Prostate gland (tissue), 2 donors: ENCODE measurements at regions not wholly inside any gene's neighbourhood (a gene's known extent, or its start where the extent isn't known, plus 50 kb on each side); places are given as distances from the start of the nearest gene placed in this dataset.

Experiments used
- DNase-seq: peaks from one replicate; pipeline ENCODE4 v3.0.0-alpha.2; 2019; ENCODE audit warnings: low spot score
- H3K27ac ChIP-seq, 2 donors: fragments of 200-600 bp; sonication (generic); 2 replicates each; pipeline ENCODE4 v1.5.1; 2017 to 2019
- H3K27me3 ChIP-seq: fragments of 200-600 bp; sonication (generic); replicated peaks from 2 replicates; pipeline ENCODE4 v1.5.1; 2019; ENCODE audit not compliant: insufficient read depth
- H3K36me3 ChIP-seq, 2 donors: fragments of 200-600 bp; sonication (generic); 1 replicate in 1 of 2; 2 replicates in 1 of 2; pipeline versions ENCODE4 v1.5.1 to v1.8.1; 2017 to 2019
- H3K4me1 ChIP-seq: fragments of 200-600 bp; sonication (generic); replicated peaks from 2 replicates; pipeline ENCODE4 v1.5.1; 2019
- H3K4me3 ChIP-seq, 2 donors: fragments of 200-600 bp; sonication (generic); 2 replicates each; pipeline ENCODE4 v1.5.1; 2017 to 2019
- H3K9me3 ChIP-seq: fragments of 200-600 bp; sonication (generic); 2 replicates; pipeline ENCODE4 v1.5.1; 2017
- POLR2A ChIP-seq: fragments of 450-650 bp; IDR thresholded peaks from one replicate; pipeline ENCODE4 v1.6.1; 2016; ENCODE audit warnings: antibody characterized with exemption, mild to moderate bottlenecking
- POLR2AphosphoS5 ChIP-seq: sonication (generic); formaldehyde crosslinking; IDR thresholded peaks from one replicate; pipeline ENCODE4 v1.6.1; 2017; ENCODE audit warnings: antibody characterized with exemption
- WGBS: methylation state at CpG from one replicate; pipeline ENCODE4 v1.1.5; 2018; 5-methylcytosine and 5-hydroxymethylcytosine counted together
- intact Hi-C: fragments of 100-400 bp; cut with DNase I; formaldehyde crosslinking; loops from one replicate; pipeline ENCODE4 v1.14.2; 2022
- TF ChIP-seq, protein P1 (sequence below), 4 experiments: fragments of 200-600 bp in 2 of 4; fragments of 450-650 bp in 2 of 4; sonication (generic) in 2 of 4; IDR thresholded peaks; 1 replicate in 3 of 4; 2 replicates in 1 of 4; pipeline ENCODE4 v1.5.1; 2016 to 2019; ENCODE audit warnings: antibody characterized with exemption in 4 of 4, mild to moderate bottlenecking in 2 of 4, moderate library complexity in 2 of 4

DNA sequence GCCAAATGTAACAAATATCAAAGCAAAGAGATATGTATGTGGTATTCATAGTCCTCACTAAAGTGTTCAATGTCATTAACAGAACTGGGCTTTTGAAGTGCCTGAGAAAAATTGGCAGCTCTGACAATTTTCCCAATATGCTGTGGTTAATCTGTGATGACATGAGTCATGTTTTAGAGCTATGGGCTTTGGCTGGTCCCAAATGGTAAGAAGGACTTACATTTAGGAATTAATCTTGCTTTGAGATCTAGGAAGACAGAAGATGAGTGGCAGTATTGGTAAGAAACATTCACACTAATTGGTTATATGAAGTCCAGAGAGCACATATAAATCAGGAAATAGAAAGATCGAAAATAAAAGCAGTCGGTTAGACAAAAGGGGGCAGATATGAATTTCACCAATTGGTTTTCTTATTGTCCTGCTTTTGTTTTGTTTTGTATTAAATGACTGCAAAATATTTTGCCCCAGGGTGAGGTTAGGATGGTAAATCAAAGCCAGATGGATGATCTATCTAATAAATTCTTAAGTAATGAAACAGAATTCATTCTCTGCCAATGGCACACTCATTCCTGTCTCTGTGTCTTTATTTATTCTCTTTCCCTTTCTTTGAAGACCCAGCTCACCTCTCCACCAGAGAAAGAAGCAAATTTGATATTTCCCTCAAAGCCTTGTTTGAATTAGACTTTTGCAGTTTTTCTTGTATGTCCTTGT lies 993.1 kb downstream of the RPA4 start:
- Histone ChIP-seq H3K36me3 (no peaks in the 10 kb centered on the region), H3K4me1 (no peaks in the 10 kb centered on the region), H3K27ac (no peak overlapping the region), H3K9me3 (no peaks in the 10 kb centered on the region), H3K4me3 (no peak overlapping the region), H3K27me3 (no peaks in the 10 kb centered on the region)
- 60% methylated on average over 2 of the region's 2 CpGs for WGBS
- intact Hi-C loops = no loop called here
- TF ChIP-seq, protein P1, sequence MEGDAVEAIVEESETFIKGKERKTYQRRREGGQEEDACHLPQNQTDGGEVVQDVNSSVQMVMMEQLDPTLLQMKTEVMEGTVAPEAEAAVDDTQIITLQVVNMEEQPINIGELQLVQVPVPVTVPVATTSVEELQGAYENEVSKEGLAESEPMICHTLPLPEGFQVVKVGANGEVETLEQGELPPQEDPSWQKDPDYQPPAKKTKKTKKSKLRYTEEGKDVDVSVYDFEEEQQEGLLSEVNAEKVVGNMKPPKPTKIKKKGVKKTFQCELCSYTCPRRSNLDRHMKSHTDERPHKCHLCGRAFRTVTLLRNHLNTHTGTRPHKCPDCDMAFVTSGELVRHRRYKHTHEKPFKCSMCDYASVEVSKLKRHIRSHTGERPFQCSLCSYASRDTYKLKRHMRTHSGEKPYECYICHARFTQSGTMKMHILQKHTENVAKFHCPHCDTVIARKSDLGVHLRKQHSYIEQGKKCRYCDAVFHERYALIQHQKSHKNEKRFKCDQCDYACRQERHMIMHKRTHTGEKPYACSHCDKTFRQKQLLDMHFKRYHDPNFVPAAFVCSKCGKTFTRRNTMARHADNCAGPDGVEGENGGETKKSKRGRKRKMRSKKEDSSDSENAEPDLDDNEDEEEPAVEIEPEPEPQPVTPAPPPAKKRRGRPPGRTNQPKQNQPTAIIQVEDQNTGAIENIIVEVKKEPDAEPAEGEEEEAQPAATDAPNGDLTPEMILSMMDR (IDR thresholded peaks at IDR 0.05) = no peak
- TF ChIP-seq POLR2AphosphoS5 (no peak), POLR2A (no peak)
- DNase-seq = no peak

- Histone ChIP-seq H3K4me1 (no peaks in the 10 kb centered on the region), H3K36me3 (no peaks in the 10 kb centered on the region), H3K9me3 (no peaks in the 10 kb centered on the region), H3K4me3 (no peak overlapping the region), H3K27ac (no peak overlapping the region), H3K27me3 (no peaks in the 10 kb centered on the region)
- TF ChIP-seq POLR2AphosphoS5 = no peak
- TF ChIP-seq, protein P1 (IDR thresholded peaks at IDR 0.05) = no peak
- TF ChIP-seq POLR2A = no peak
- WGBS = 31% methylated on average over 3 of the region's 3 CpGs
- intact Hi-C loops = no loop called here
- DNase-seq = no peak
Observed at GRCh38 chrX:97882306-97882705, 998.6 kb downstream of the RPA4 start.

DNA sequence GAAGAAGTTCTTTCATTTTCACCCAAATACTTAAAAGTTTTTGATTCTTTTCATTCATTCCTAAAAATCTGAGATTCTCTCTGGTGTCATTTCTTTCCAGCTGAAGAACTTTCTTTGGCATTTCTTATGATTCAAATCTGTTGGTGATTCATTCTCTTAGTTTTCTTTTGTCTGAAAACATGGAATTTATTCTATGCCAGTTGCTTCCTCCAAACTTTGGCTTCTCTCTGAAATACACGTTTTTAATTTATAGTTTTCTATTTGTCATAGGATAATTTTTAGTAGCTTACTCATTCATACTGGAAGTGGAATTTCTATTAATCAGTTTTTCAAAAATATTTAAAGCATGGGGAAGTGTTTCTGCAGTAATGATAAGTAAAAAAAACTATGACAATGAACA lies 1012.0 kb downstream of the RPA4 start:
- TF ChIP-seq, protein P1 (IDR thresholded peaks at IDR 0.05) = no peak
- TF ChIP-seq POLR2A = no peak
- TF ChIP-seq POLR2AphosphoS5 = no peak
- H3K4me1 ChIP-seq = no peaks in the 10 kb centered on the region
- WGBS = 22% methylated on average over 1 of the region's 1 CpG
- no peak overlapping the region for H3K4me3 ChIP-seq
- intact Hi-C loops = no loop called here
- H3K36me3 ChIP-seq = no peaks in the 10 kb centered on the region
- no peaks in the 10 kb centered on the region for H3K27me3 ChIP-seq
- no peak for DNase-seq
- no peaks in the 10 kb centered on the region for H3K9me3 ChIP-seq
- H3K27ac ChIP-seq = no peak overlapping the region

DNA sequence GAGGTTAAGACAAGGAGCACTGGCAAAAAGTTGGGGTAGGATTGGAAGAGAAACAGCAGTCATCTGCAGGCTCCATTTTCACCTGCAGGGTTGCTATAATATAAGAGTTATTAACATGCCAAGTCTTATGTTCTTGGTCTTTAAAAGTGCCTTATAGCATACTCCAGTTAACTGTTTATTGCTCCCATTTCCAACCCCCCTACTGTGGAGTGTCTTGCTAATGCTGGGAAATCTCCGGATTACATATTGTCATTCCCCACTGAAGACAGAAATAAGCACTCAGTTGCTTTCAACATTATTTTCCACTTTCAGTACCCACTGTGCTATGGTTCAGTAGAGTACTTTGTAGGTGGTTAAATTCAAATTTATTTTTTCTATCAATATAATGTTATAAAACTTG lies 1014.3 kb downstream of the RPA4 start:
- no peak for DNase-seq
- intact Hi-C loops = no loop called here
- no peaks in the 10 kb centered on the region for H3K4me1 ChIP-seq
- no peaks in the 10 kb centered on the region for H3K36me3 ChIP-seq
- no peak overlapping the region for H3K27ac ChIP-seq
- no peaks in the 10 kb centered on the region for H3K9me3 ChIP-seq
- H3K4me3 ChIP-seq = no peak overlapping the region
- TF ChIP-seq POLR2A = no peak
- no peak for TF ChIP-seq POLR2AphosphoS5
- TF ChIP-seq, protein P1 (IDR thresholded peaks at IDR 0.05) = no peak
- H3K27me3 ChIP-seq = no peaks in the 10 kb centered on the region
- 94% methylated on average over 1 of the region's 1 CpG for WGBS

DNA sequence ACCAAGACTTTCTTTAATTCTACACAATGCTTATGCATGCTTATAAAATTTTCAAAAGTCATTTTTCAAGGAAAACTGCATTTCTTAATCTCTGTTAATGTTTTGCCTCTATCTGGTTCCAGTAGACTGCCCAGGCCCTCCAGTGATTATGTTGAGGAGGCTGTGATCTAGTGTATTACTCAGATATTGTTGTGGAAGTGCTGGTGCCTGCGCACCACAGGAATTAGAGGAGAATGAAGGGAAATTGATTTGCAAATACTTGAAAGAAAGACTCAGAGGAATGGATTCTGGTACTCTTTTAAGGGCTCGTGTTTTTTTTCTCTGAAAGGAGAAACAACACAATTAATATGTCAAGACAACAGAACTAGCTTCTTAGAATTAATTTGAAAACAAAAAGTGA lies 1015.1 kb downstream of the RPA4 start:
- 61% methylated on average over 2 of the region's 2 CpGs for WGBS
- TF ChIP-seq, protein P1 (IDR thresholded peaks at IDR 0.05) = no peak
- no peak for TF ChIP-seq POLR2AphosphoS5
- TF ChIP-seq POLR2A = no peak
- Histone ChIP-seq H3K27me3 (no peaks in the 10 kb centered on the region), H3K4me3 (no peak overlapping the region), H3K4me1 (no peaks in the 10 kb centered on the region), H3K36me3 (no peaks in the 10 kb centered on the region), H3K9me3 (no peaks in the 10 kb centered on the region), H3K27ac (no peak overlapping the region)
- intact Hi-C loops = no loop called here
- DNase-seq = no peak
